ENCODE measurements at regions not wholly inside any gene's neighbourhood (a gene's known extent, or its start where the extent isn't known, plus 50 kb on each side); places are given as distances from the start of the nearest gene placed in this dataset.
"Not testable (repeated sequence)": the region's sequence is repeated elsewhere in the genome, so short reads cannot be mapped to it uniquely, and the experiment has no call there.

GRCh38 chr18:34330308-34330707, 105.6 kb upstream of the NOL4 start:
- Histone ChIP-seq H3K4me1 (no peaks in the 10 kb centered on the region), H3K27me3 (no peaks in the 10 kb centered on the region), H3K9me3 (no peaks in the 10 kb centered on the region), H3K4me3 (no peak overlapping the region), H3K27ac (no peak overlapping the region), H3K36me3 (no peaks in the 10 kb centered on the region)
- DNase-seq (ENCODE audit: extremely low spot score in 2 of 2), result no peak
- TF ChIP-seq CTCF (IDR thresholded peaks at IDR 0.05) (no peak), POLR2A (IDR thresholded peaks at IDR 0.05) (no peak), POLR2AphosphoS5 (IDR thresholded peaks at IDR 0.05; ENCODE audit: insufficient read depth in 1 of 2, low read depth in 1 of 2) (no peak)
- intact Hi-C loops (cut with DNase I), result no loop called here

GRCh38 chr18:34330907-34331306, 106.2 kb upstream of the NOL4 start:
- intact Hi-C loops (cut with DNase I); H3K4me1 ChIP-seq; DNase-seq (ENCODE audit: extremely low spot score in 2 of 2); H3K36me3 ChIP-seq; H3K27me3 ChIP-seq; H3K9me3 ChIP-seq; H3K4me3 ChIP-seq; H3K27ac ChIP-seq: not testable (repeated sequence)

- intact Hi-C loops (cut with DNase I); H3K27ac ChIP-seq; H3K27me3 ChIP-seq; H3K4me3 ChIP-seq; H3K36me3 ChIP-seq; DNase-seq (ENCODE audit: extremely low spot score in 2 of 2); H3K4me1 ChIP-seq; H3K9me3 ChIP-seq: not testable (repeated sequence)
Observed at GRCh38 chr18:34331343-34331742, 106.6 kb upstream of the NOL4 start.

DNA sequence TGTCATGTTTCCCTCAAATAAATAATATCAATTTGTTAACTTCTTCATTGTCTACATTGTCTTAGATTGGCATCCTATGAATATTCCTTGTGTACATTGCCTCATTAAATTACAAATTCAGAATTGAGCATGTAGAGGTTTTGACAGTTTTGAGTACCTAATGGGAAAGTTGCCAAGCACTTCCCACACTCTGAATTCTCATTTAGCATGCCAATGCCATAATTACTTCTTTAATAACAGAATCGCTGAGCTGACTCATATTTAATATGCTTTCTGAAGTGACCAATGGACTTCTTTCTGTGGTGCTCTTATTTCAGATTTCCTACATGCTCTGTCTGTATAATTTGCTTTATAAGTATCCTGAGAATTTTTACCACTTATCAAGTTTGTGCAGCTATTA, 114.4 kb upstream of the NOL4 start:
- TF ChIP-seq CTCF (IDR thresholded peaks at IDR 0.05), result no peak
- Histone ChIP-seq H3K4me1 (no peaks in the 10 kb centered on the region), H3K27ac (no peak overlapping the region), H3K36me3 (no peaks in the 10 kb centered on the region), H3K4me3 (no peak overlapping the region), H3K9me3 (no peaks in the 10 kb centered on the region), H3K27me3 (no peaks in the 10 kb centered on the region)
- intact Hi-C loops (cut with DNase I), result no loop called here
- DNase-seq (ENCODE audit: extremely low spot score in 2 of 2), result no peak

DNA sequence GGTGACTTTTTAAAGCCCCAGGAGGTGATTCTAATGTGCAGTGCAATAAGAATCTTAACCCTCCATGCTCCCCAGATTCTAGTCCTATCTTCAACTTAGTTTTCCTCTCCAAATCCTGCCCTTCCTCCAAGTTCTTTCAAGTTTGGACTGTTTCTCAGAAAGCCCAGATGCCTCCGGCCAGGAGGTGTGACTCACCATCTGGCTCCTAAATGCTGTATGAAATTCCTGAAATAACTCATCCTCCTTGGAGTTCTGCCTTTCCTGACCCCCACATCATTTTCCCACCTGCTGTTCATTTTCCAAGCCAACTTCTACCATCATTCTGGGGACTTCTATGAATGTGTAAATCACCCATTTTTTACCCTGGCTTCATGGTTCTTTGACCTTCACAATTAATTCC, 118.2 kb upstream of the NOL4 start:
- DNase-seq (ENCODE audit: extremely low spot score in 2 of 2), result no peak
- Histone ChIP-seq H3K4me1 (no peaks in the 10 kb centered on the region), H3K27ac (no peak overlapping the region), H3K4me3 (no peak overlapping the region), H3K27me3 (no peaks in the 10 kb centered on the region), H3K36me3 (no peaks in the 10 kb centered on the region), H3K9me3 (no peaks in the 10 kb centered on the region)
- TF ChIP-seq POLR2A (IDR thresholded peaks at IDR 0.05) (no peak), CTCF (IDR thresholded peaks at IDR 0.05) (no peak), POLR2AphosphoS5 (IDR thresholded peaks at IDR 0.05; ENCODE audit: insufficient read depth in 1 of 2, low read depth in 1 of 2) (no peak)
- intact Hi-C loops (cut with DNase I), result no loop called here

DNA sequence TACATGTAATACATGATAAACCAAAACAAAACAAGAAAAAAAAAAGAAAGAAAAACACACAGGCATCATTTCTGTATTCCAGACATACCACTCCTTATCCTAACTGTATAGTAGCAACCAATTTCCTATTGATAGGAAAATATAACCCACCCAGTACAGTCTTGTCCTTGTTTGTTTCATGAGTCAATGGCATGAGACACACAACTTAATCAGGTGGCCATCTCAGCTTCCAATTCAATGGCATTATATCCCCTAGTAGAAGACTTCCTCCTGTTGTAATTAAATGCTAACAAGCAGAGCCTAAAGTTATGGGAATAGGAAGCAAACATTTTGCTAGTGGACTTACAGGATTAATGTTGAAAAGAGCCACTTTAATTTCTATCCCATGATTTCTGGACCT, 121.0 kb upstream of the NOL4 start:
- no peaks in the 10 kb centered on the region for H3K9me3 ChIP-seq
- intact Hi-C loops (cut with DNase I), result no loop called here
- no peak for TF ChIP-seq CTCF (IDR thresholded peaks at IDR 0.05)
- no peak for TF ChIP-seq POLR2AphosphoS5 (IDR thresholded peaks at IDR 0.05; ENCODE audit: insufficient read depth in 1 of 2, low read depth in 1 of 2)
- no peak for TF ChIP-seq POLR2A (IDR thresholded peaks at IDR 0.05)
- no peak for DNase-seq (ENCODE audit: extremely low spot score in 2 of 2)
- H3K36me3 ChIP-seq, result no peaks in the 10 kb centered on the region
- H3K27me3 ChIP-seq, result no peaks in the 10 kb centered on the region
- H3K4me3 ChIP-seq, result no peak overlapping the region
- H3K27ac ChIP-seq, result no peak overlapping the region
- no peaks in the 10 kb centered on the region for H3K4me1 ChIP-seq
